GM12875 (cell line): ENCODE measurements at regions not wholly inside any gene's neighbourhood (a gene's known extent, or its start where the extent isn't known, plus 50 kb on each side); places are given as distances from the start of the nearest gene placed in this dataset.

Experiments used
- H3K4me3 ChIP-seq: one replicate; pipeline ENCODE4 v1.5.1; 2011; ENCODE audit warnings: low read depth, low read length, control low read depth
- TF ChIP-seq, protein P1 (sequence below): IDR thresholded peaks from 2 replicates; pipeline ENCODE4 v1.5.1; 2011; ENCODE audit warnings: low read depth, mild to moderate bottlenecking, control low read depth, inconsistent platforms, low read length, moderate library complexity, borderline replicate concordance; ENCODE audit not compliant: insufficient read depth

DNA sequence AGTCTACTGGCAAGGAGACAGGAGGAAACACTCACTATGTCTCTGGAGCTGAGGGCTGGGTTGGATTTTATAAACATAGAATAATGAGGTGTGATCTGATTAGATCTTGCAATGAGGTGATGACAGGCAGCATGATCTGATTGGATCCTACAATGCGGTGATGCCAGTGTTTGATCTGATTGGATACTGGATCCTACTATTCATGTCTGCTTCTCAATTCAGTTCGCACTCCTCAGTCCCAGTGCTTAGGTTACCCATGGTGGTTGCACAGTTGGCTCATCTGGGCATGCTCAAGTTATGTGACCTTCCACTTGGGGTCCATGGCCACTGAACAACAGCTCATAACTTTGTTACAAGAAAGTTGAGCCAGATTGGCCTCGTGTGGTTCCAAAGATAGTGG is 469.5 kb downstream of the TSHZ3 start:
- TF ChIP-seq, protein P1, sequence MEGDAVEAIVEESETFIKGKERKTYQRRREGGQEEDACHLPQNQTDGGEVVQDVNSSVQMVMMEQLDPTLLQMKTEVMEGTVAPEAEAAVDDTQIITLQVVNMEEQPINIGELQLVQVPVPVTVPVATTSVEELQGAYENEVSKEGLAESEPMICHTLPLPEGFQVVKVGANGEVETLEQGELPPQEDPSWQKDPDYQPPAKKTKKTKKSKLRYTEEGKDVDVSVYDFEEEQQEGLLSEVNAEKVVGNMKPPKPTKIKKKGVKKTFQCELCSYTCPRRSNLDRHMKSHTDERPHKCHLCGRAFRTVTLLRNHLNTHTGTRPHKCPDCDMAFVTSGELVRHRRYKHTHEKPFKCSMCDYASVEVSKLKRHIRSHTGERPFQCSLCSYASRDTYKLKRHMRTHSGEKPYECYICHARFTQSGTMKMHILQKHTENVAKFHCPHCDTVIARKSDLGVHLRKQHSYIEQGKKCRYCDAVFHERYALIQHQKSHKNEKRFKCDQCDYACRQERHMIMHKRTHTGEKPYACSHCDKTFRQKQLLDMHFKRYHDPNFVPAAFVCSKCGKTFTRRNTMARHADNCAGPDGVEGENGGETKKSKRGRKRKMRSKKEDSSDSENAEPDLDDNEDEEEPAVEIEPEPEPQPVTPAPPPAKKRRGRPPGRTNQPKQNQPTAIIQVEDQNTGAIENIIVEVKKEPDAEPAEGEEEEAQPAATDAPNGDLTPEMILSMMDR, result no peak
- H3K4me3 ChIP-seq, result no peak overlapping the region

DNA sequence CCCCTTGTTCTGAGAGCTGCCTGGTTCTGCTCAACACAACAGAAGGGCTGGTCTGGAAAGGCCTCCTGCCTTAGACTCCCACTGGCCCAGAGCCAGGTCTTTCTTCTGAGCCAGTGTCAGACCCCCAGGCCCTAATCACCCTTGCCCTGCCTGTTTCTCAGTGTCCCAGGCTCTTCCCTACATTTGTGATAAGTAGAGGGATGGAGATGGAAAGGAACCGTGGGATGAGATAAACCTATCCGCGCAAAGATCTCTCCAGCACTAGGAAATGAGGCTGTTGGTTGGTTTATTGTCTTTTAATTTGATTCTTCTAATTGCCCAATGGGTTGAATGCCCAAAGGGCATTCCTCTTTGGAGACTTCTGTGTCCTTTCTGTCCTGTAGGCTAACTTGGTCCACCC is 470.0 kb downstream of the TSHZ3 start:
- H3K4me3 ChIP-seq, result no peak overlapping the region
- TF ChIP-seq, protein P1, result no peak

DNA sequence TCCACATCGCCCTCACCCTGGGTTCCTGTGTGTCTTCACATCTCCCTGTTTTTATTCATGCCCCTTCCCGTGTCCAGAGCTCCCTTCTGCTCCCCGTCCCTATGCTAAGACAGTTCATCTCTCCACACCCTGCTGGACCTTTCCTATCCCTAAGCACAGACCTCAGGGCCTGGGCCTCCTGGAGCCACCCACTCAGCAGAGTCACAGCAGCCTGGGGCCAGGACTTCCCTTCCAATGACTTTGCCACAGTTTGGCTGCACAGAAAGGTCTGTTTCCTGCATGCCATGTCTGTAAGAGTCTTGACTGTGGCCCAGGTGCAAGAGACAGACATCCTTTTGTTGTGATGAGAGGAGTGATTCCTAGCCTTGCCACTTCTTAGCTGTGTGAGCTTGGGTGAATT is 470.7 kb downstream of the TSHZ3 start:
- no peak overlapping the region for H3K4me3 ChIP-seq
- TF ChIP-seq, protein P1, result no peak

DNA sequence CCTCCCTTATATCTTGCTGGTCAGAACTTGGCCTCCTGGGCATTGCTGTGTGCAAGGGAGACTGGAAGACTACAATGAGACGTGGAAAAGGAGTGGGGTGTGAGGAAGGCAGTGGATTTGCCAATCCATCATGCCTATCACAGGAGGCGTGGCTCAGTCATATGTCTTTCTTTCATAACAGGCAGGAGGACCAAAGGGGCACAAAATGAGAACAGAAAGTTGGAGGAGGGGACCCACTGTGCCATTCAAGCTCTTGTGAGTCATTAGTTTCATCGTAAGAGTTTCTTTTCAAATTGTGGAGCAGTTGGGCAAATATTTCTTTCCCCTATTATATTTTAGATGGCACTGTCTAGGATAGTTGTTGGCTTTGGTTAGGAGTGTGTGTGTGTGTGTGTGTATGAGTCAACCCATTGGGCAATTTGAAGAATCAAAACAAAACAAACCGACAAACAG is 471.5 kb downstream of the TSHZ3 start:
- TF ChIP-seq, protein P1, result no peak
- H3K4me3 ChIP-seq, result no peak overlapping the region

DNA sequence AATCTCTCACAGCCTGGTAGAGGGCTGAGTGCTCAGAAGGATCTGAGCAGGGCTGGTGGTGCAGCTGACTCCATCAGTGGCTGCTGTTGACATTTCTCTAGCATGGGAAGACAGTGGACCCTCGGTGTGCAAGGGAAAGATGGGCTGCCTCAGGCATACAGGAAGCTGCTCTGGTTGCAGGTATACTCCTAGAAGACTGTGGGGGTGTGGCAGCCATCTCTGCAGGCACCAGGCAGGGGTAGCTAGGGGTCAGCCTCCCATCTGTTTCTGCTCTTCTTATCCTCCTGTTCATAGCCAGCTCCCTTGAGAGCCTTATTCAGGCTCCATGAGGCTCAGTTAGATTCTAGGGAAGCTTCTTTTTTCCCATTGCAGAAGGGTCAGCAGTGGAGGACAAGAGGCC is 475.5 kb downstream of the TSHZ3 start:
- TF ChIP-seq, protein P1, result no peak
- no peak overlapping the region for H3K4me3 ChIP-seq

DNA sequence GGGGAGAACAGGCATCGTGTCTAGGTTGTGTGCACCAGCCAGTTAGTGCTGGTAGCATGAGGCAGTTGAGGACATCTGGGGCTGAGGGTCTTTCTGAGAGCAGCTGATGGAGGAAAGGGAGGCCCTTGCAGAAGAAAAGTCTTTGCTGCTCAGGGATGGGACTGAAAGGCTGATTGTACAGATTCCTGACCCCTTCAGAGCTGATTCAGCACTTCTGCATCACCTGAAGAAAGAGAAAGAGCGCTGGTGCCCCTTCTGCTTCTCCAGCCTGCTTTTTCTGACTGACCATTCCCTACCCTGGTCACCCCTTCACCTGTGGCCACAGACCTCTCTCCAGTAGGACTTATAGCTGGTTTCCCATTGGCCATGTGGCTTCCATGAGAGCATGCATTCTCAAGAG is 476.2 kb downstream of the TSHZ3 start:
- H3K4me3 ChIP-seq, result no peak overlapping the region
- TF ChIP-seq, protein P1, result no peak

DNA sequence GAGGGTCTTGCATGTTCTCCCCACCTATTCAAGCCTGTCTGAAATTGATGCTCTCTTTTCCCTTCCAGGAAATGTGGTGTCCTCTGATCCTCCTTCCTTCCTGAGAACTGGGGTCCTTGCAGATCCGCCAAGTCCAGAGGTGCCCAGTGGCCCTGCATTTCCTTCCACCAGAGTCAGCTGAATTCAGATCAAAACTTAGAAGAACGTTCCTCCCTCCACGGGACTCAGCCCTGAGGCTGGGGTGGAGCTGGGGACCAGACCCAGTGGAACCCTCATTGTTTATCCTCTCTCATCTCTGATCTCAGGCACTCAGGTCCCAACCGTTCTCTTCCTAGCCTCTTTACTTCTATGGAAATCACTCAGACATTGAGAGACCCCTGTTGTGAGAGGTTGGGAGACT is 477.3 kb downstream of the TSHZ3 start:
- H3K4me3 ChIP-seq, result no peak overlapping the region
- TF ChIP-seq, protein P1, result no peak
